ENCODE measurements at regions not wholly inside any gene's neighbourhood (a gene's known extent, or its start where the extent isn't known, plus 50 kb on each side); places are given as distances from the start of the nearest gene placed in this dataset.

DNA sequence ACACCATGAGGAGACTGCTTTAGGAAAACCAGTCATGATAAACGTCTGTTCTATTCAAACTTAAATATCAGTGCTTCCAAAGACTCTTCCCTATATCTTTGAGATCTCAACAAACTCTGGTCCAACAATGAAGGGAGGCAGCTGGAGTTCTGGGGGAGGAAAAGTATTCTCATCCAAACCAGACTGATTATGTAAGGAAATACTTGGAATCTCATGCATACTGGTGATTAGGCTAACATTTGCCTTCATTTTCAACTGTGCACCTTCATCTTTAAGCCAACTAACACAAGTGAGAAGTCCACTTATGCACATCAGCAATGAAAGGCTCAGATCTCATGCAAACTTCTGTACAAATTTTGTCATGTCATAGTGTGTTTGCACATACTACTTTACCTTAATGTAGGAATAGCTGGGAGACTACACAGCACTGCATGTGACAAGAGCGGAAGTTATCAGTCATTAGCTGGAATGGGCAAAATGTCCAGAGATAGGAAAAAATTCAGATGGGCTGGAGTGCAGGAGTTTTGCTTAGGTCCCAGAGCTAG, 67.5 kb upstream of the STK17B start:
- Mint-ChIP-seq H3K27me3 (ENCODE audit: unreplicated experiment) (no peaks in the 10 kb centered on the region), H3K9me3 (ENCODE audit: unreplicated experiment) (no peaks in the 10 kb centered on the region)
- no peak for DNase-seq (ENCODE audit: low spot score)

DNA sequence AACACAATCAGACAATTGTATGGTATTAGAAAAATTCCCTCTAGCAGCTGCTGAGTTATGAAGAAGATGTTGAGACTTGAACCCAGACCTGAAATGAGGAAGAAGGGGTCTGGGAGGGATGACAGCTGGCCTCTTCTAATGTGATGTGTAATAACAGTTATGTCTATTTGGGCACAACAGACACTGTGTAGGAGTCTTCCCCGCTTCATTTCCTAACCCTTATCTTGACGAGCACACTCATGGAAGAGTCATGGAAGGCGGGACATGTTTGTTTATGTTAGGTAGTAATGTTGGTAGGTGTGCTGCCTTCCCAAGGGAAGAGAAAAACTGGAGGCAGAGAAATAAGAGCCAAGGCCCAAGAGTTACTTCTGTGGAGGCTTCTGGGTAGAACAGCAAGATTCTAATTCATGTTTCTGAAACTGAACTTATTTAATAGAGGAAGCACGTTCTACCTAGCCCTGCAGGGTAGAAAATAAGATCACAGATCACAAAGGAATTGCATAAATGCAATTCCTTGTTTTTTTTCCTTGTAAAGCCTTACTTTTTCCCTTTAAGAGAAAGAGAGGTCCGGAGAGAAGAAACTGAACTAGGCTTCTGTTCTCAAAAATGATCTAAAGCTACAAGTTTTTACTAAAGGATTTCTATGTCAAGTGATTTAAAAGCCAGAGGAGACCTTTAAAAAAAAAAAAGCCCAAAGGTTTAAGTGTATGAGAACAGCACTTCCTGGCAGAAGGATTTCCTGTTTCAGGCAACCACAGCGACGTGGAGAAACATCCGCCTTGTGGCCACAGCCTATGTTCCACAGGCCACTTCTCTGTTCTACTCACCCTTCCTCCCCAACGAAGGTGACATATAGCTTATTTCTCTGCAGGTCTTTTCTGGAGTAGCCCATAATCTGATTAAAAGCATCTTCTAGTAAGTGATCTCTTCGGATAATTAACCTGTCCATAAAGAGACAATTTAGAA, 68.5 kb upstream of the STK17B start:
- Mint-ChIP-seq H3K36me3 (ENCODE audit: low read depth, unreplicated experiment) (peaks cover 33% of the 10 kb centered on the region), H3K9me3 (ENCODE audit: unreplicated experiment) (no peaks in the 10 kb centered on the region), H3K27ac (ENCODE audit: unreplicated experiment) (peak overlapping the region; percentile 99), H3K4me1 (ENCODE audit: unreplicated experiment) (peaks cover 35% of the 10 kb centered on the region), H3K27me3 (ENCODE audit: unreplicated experiment) (peaks cover 2% of the 10 kb centered on the region), H3K4me3 (ENCODE audit: unreplicated experiment) (peak overlapping the region; percentile 72)
- DNase-seq (ENCODE audit: low spot score), result peak; percentile 53
- TF ChIP-seq, protein P1, sequence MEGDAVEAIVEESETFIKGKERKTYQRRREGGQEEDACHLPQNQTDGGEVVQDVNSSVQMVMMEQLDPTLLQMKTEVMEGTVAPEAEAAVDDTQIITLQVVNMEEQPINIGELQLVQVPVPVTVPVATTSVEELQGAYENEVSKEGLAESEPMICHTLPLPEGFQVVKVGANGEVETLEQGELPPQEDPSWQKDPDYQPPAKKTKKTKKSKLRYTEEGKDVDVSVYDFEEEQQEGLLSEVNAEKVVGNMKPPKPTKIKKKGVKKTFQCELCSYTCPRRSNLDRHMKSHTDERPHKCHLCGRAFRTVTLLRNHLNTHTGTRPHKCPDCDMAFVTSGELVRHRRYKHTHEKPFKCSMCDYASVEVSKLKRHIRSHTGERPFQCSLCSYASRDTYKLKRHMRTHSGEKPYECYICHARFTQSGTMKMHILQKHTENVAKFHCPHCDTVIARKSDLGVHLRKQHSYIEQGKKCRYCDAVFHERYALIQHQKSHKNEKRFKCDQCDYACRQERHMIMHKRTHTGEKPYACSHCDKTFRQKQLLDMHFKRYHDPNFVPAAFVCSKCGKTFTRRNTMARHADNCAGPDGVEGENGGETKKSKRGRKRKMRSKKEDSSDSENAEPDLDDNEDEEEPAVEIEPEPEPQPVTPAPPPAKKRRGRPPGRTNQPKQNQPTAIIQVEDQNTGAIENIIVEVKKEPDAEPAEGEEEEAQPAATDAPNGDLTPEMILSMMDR (IDR thresholded peaks at IDR 0.05; ENCODE audit: unreplicated experiment), result no peak

More for the DNA sequence above, 67.5 kb upstream of the STK17B start:
- TF ChIP-seq, protein P1 (IDR thresholded peaks at IDR 0.05; ENCODE audit: unreplicated experiment), result no peak
- peaks cover 35% of the 10 kb centered on the region for H3K4me1 Mint-ChIP-seq (ENCODE audit: unreplicated experiment)
- peak overlapping the region; percentile 73 for H3K4me3 Mint-ChIP-seq (ENCODE audit: unreplicated experiment)
- H3K36me3 Mint-ChIP-seq (ENCODE audit: low read depth, unreplicated experiment), result peaks cover 28% of the 10 kb centered on the region
- H3K27ac Mint-ChIP-seq (ENCODE audit: unreplicated experiment), result peak overlapping the region; percentile 99

GRCh38 chr2:196241175-196241574, 69.8 kb upstream of the STK17B start:
- peak overlapping the region; percentile 99 for H3K27ac Mint-ChIP-seq (ENCODE audit: unreplicated experiment)
- no peaks in the 10 kb centered on the region for H3K9me3 Mint-ChIP-seq (ENCODE audit: unreplicated experiment)
- peaks cover 35% of the 10 kb centered on the region for H3K4me1 Mint-ChIP-seq (ENCODE audit: unreplicated experiment)
- peaks cover 41% of the 10 kb centered on the region for H3K36me3 Mint-ChIP-seq (ENCODE audit: low read depth, unreplicated experiment)
- peaks cover 2% of the 10 kb centered on the region for H3K27me3 Mint-ChIP-seq (ENCODE audit: unreplicated experiment)
- DNase-seq (ENCODE audit: low spot score), result no peak
- H3K4me3 Mint-ChIP-seq (ENCODE audit: unreplicated experiment), result peak overlapping the region; percentile 27
- TF ChIP-seq, protein P1 (IDR thresholded peaks at IDR 0.05; ENCODE audit: unreplicated experiment), result no peak

GRCh38 chr2:196242131-196242620, 70.8 kb upstream of the STK17B start:
- TF ChIP-seq, protein P1 (IDR thresholded peaks at IDR 0.05; ENCODE audit: unreplicated experiment), result no peak
- no peaks in the 10 kb centered on the region for H3K9me3 Mint-ChIP-seq (ENCODE audit: unreplicated experiment)
- H3K4me1 Mint-ChIP-seq (ENCODE audit: unreplicated experiment), result peaks cover 35% of the 10 kb centered on the region
- H3K27ac Mint-ChIP-seq (ENCODE audit: unreplicated experiment), result peak overlapping the region; percentile 77
- no peak for DNase-seq (ENCODE audit: low spot score)
- peaks cover 41% of the 10 kb centered on the region for H3K36me3 Mint-ChIP-seq (ENCODE audit: low read depth, unreplicated experiment)
- peaks cover 2% of the 10 kb centered on the region for H3K27me3 Mint-ChIP-seq (ENCODE audit: unreplicated experiment)
- H3K4me3 Mint-ChIP-seq (ENCODE audit: unreplicated experiment), result no peak overlapping the region

All from endothelial cell (in vitro differentiated cells).